Endothelial cell of umbilical vein (primary cell): ENCODE measurements at regions not wholly inside any gene's neighbourhood (a gene's known extent, or its start where the extent isn't known, plus 50 kb on each side); places are given as distances from the start of the nearest gene placed in this dataset.

Experiments
- BruUV-seq: library from RNA; stranded (reverse); fragments of 400-500 nt; replicated peaks from 2 replicates; lab custom pipeline; 2021; lab: Mats Ljungman, UMichigan
- CTCF ChIA-PET: fragments of 300-600, 350-600 bp; sonication (Branson Sonifier 250); formaldehyde crosslinking; loops from one replicate; lab custom pipeline; 2021; ENCODE audit warnings: antibody characterized with exemption, inconsistent platforms; lab: Charles Lee
- POLR2A ChIA-PET: fragments of 300-600, 350-600 bp; sonication (Branson Sonifier 250); formaldehyde crosslinking; loops from one replicate; lab custom pipeline; 2021; ENCODE audit warnings: antibody characterized with exemption, inconsistent platforms; lab: Charles Lee
- DNase-seq: peaks from one replicate; pipeline ENCODE4 v3.0.0-alpha.2; 2011; ENCODE audit warnings: low read depth, low spot score
- FAIRE-seq: peaks from 2 replicates; lab custom pipeline; 2011; peaks lifted over from hg19 to GRCh38; lab: Jason Lieb, UNC
- H2AFZ ChIP-seq: 2 replicates; pipeline ENCODE4 v1.6.0; 2012; ENCODE audit warnings: low read depth, low read length, control low read depth, inconsistent platforms
- H3K27ac ChIP-seq: 2 replicates; pipeline ENCODE4 v1.5.1; 2011; ENCODE audit warnings: low read depth, mild to moderate bottlenecking, control low read depth, low read length, moderate library complexity; ENCODE audit not compliant: insufficient read depth
- H3K27me3 ChIP-seq, 2 experiments: 2 replicates each; pipeline versions ENCODE4 v1.6.0 to v1.6.1; 2011; ENCODE audit warnings: low read length in 2 of 2, mixed read lengths in 1 of 2; ENCODE audit not compliant: control insufficient read depth in 2 of 2, insufficient read depth in 2 of 2
- H3K36me3 ChIP-seq, 2 experiments: 2 replicates in 1 of 2; 3 replicates in 1 of 2; pipeline ENCODE4 v1.5.1; 2011; ENCODE audit warnings: low read length in 2 of 2, mild to moderate bottlenecking in 1 of 2, moderate library complexity in 1 of 2; ENCODE audit not compliant: control insufficient read depth in 2 of 2, insufficient read depth in 2 of 2; ENCODE audit errors: extremely low read depth in 1 of 2
- H3K4me1 ChIP-seq: 3 replicates; pipeline ENCODE4 v1.5.1; 2011; ENCODE audit warnings: mild to moderate bottlenecking, low read length; ENCODE audit not compliant: control insufficient read depth, insufficient read depth; ENCODE audit errors: extremely low read depth
- H3K4me2 ChIP-seq: 2 replicates; pipeline ENCODE4 v1.6.1; 2011; ENCODE audit warnings: low read length, control low read depth, mixed read lengths; ENCODE audit not compliant: insufficient read depth
- H3K4me3 ChIP-seq, 3 experiments: fragments of 200-600 bp in 1 of 3; sonication (generic), shearing (Covaris generic) in 1 of 3; replicated peaks in 1 of 3; 2 replicates each; pipeline ENCODE4 v1.5.1; 2011 to 2016; ENCODE audit warnings: control low read depth in 3 of 3, low read length in 3 of 3, mild to moderate bottlenecking in 2 of 3, inconsistent platforms in 1 of 3, low read depth in 1 of 3, moderate library complexity in 1 of 3; ENCODE audit not compliant: insufficient read depth in 1 of 3
- H3K79me2 ChIP-seq: 2 replicates; pipeline ENCODE4 v1.6.0; 2012; ENCODE audit warnings: low read length, inconsistent platforms; ENCODE audit not compliant: control insufficient read depth, insufficient read depth
- H3K9ac ChIP-seq: replicated peaks from 2 replicates; pipeline ENCODE3; 2011; ENCODE audit warnings: low read length, control low read depth; ENCODE audit not compliant: insufficient read depth; ENCODE audit errors: extremely low read depth
- H3K9me1 ChIP-seq: replicated peaks from 3 replicates; pipeline ENCODE4 v1.6.0; 2011; ENCODE audit warnings: mild to moderate bottlenecking, low read length; ENCODE audit not compliant: control insufficient read depth, insufficient read depth; ENCODE audit errors: extremely low read depth
- H3K9me3 ChIP-seq: replicated peaks from 2 replicates; pipeline ENCODE4 v1.5.1; 2012; ENCODE audit warnings: low read length, inconsistent platforms; ENCODE audit not compliant: control insufficient read depth, insufficient read depth
- H4K20me1 ChIP-seq: replicated peaks from 2 replicates; pipeline ENCODE3; 2011; ENCODE audit warnings: mild to moderate bottlenecking, low read length; ENCODE audit not compliant: control insufficient read depth, insufficient read depth; ENCODE audit errors: extremely low read depth
- CTCF ChIP-seq, 2 donors: IDR thresholded peaks; 1 replicate in 1 of 2; 2 replicates in 1 of 2; pipeline ENCODE4 v1.5.1; 2011; ENCODE audit warnings: low read length in 2 of 2, mild to moderate bottlenecking in 2 of 2, moderate library complexity in 2 of 2, control low read depth in 1 of 2, inconsistent platforms in 1 of 2, low read depth in 1 of 2; ENCODE audit not compliant: insufficient read depth in 1 of 2; ENCODE audit errors: extremely low read depth in 1 of 2
- EZH2 ChIP-seq: IDR thresholded peaks from 2 replicates; pipeline ENCODE4 v1.6.1; 2012; ENCODE audit warnings: borderline replicate concordance, low read depth, mild to moderate bottlenecking, moderate library complexity, low read length, inconsistent platforms; ENCODE audit not compliant: severe bottlenecking
- FOS ChIP-seq: IDR thresholded peaks from 2 replicates; pipeline ENCODE4 v1.6.1; 2011; ENCODE audit warnings: mild to moderate bottlenecking, low read length, moderate library complexity, borderline replicate concordance; ENCODE audit not compliant: insufficient read depth
- GATA2 ChIP-seq: IDR thresholded peaks from 2 replicates; pipeline ENCODE4 v1.7.0; 2011; ENCODE audit warnings: low read depth, mild to moderate bottlenecking, moderate library complexity, mixed read lengths, low read length; ENCODE audit not compliant: insufficient read length, insufficient read depth
- JUN ChIP-seq: IDR thresholded peaks from 2 replicates; pipeline ENCODE4 v1.6.1; 2011; ENCODE audit warnings: borderline replicate concordance, low read depth; ENCODE audit not compliant: insufficient read length, insufficient read depth
- MAX ChIP-seq: IDR thresholded peaks from 2 replicates; pipeline ENCODE4 v1.6.1; 2011; ENCODE audit not compliant: insufficient read depth, insufficient read length
- MYC ChIP-seq: IDR thresholded peaks from one replicate; pipeline ENCODE4 v1.6.1; 2011; ENCODE audit warnings: mild to moderate bottlenecking, low read depth, low read length
- POLR2A ChIP-seq: IDR thresholded peaks from 2 replicates; pipeline ENCODE4 v1.6.1; 2012; ENCODE audit warnings: low read depth, mild to moderate bottlenecking, control low read depth, low read length
- POLR2AphosphoS5 ChIP-seq: IDR thresholded peaks from 2 replicates; pipeline ENCODE4 v1.6.1; 2012; ENCODE audit warnings: low read depth, mild to moderate bottlenecking, control low read depth, low read length, moderate library complexity; ENCODE audit not compliant: insufficient read depth
- dilution Hi-C: fragments of 300-500 bp; cut with MboI; formaldehyde crosslinking; loops from one replicate; pipeline ENCODE4 v1.15.0; 2019; ENCODE audit warnings: low sequenced_read_pairs; ENCODE audit not compliant: extremely low pct_ligation_motif_present
- intact Hi-C: fragments of 100-400 bp; cut with micrococcal nuclease; formaldehyde crosslinking; loops from one replicate; pipeline ENCODE4 v1.10.0; 2022

GRCh38 chr4:181008164-181008563, 1235.0 kb upstream of the TENM3 start:
- Histone ChIP-seq H3K9ac (no peak overlapping the region), H3K79me2 (no peaks in the 10 kb centered on the region), H3K27ac (no peak overlapping the region), H3K27me3 (no peaks in the 10 kb centered on the region), H2AFZ (no peak overlapping the region), H3K36me3 (no peaks in the 10 kb centered on the region), H4K20me1 (no peaks in the 10 kb centered on the region), H3K9me1 (no peaks in the 10 kb centered on the region), H3K4me1 (no peaks in the 10 kb centered on the region), H3K9me3 (peaks cover 6% of the 10 kb centered on the region), H3K4me3 (no peak overlapping the region), H3K4me2 (no peak overlapping the region)
- DNase-seq: no peak
- dilution Hi-C loops: no loop called here
- ChIA-PET CTCF (no interaction called here), POLR2A (interaction anchor here (0.5 kb wide), 1 partner anchor 1342 kb away, joined by 4 read pairs; no protein-coding TSS in a partner anchor)
- no TSS peak for BruUV-seq
- no peak for TF ChIP-seq GATA2
- no peak for TF ChIP-seq POLR2A
- no peak for TF ChIP-seq FOS
- no peak for TF ChIP-seq CTCF (IDR thresholded peaks at IDR 0.05; ENCODE audit: extremely low read depth in 1 of 2, insufficient read depth in 1 of 2, low read depth in 1 of 2, low read length in 2 of 2)
- FAIRE-seq: no peak
- intact Hi-C loops: no loop called here

- dilution Hi-C loops: no loop called here
- BruUV-seq: no TSS peak
- ChIA-PET POLR2A (no interaction called here), CTCF (no interaction called here)
- no peak for FAIRE-seq
- H4K20me1 ChIP-seq: no peaks in the 10 kb centered on the region
- H3K9ac ChIP-seq: no peak overlapping the region
- H3K9me1 ChIP-seq: no peaks in the 10 kb centered on the region
- intact Hi-C loops: no loop called here
- no peaks in the 10 kb centered on the region for H3K36me3 ChIP-seq
- no peaks in the 10 kb centered on the region for H3K79me2 ChIP-seq
- no peak for DNase-seq
- H3K27ac ChIP-seq: no peak overlapping the region
- no peaks in the 10 kb centered on the region for H3K27me3 ChIP-seq
- TF ChIP-seq MAX (no peak), POLR2A (no peak), FOS (no peak), JUN (no peak), GATA2 (no peak), POLR2AphosphoS5 (no peak), MYC (no peak), EZH2 (no peak), CTCF (IDR thresholded peaks at IDR 0.05; ENCODE audit: extremely low read depth in 1 of 2, insufficient read depth in 1 of 2, low read depth in 1 of 2, low read length in 2 of 2) (no peak)
- H3K9me3 ChIP-seq: peaks cover 4% of the 10 kb centered on the region
- H3K4me3 ChIP-seq: no peak overlapping the region
- no peak overlapping the region for H2AFZ ChIP-seq
- no peaks in the 10 kb centered on the region for H3K4me1 ChIP-seq
- no peak overlapping the region for H3K4me2 ChIP-seq
Observed at GRCh38 chr4:181013162-181013561, 1230.0 kb upstream of the TENM3 start.
